PC-9 (cell line): ENCODE measurements at regions not wholly inside any gene's neighbourhood (a gene's known extent, or its start where the extent isn't known, plus 50 kb on each side); places are given as distances from the start of the nearest gene placed in this dataset.
"Not testable (repeated sequence)": the region's sequence is repeated elsewhere in the genome, so short reads cannot be mapped to it uniquely, and the experiment has no call there.

ENCODE experiments used
- EZH2 ChIP-seq: fragments of 200-600 bp; sonication (generic); IDR thresholded peaks from 2 replicates; pipeline ENCODE4 v1.8.0; 2017; ENCODE audit warnings: antibody characterized with exemption, low read depth
- TF ChIP-seq, protein P1 (sequence below): fragments of 200-600 bp; sonication (generic); conservative IDR thresholded peaks from 2 replicates; pipeline ENCODE4 v1.6.1; 2017; ENCODE audit warnings: mixed run types, antibody characterized with exemption, mild to moderate bottlenecking, moderate library complexity

DNA sequence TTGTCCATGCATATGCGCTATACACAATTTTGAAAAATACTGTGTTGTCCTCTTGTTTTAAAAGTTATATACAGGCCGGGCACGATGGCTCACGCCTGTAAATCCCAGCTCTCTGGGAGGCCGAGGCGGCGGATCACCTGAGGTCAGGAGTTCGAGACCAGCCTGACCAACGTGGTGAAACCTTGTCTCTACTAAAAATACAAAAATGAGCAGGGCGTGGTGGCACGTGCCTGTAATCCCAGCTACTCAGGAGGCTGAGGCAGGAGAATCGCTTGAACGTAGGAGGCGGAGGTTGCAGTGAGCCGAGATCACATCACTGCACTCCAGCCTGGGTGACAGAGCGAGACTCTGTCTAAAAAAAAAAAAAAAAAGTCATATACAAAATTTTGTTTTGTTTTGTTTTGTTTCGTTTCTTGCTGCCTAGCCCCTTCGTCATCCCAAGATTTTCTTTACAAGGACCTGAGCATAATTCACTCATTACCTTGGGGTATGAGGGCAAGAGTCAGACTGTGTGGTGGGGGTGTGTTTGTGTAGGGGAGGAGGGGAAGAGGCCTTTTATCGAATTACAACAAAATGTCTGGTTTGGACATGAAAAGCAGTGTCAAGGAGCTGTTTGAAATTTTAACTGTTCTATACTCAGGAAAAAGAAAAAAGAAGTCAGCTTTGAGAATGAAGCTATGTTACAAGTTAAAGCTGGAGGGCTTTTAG is 74.8 kb upstream of the PRSS16 start:
- TF ChIP-seq, protein P1, sequence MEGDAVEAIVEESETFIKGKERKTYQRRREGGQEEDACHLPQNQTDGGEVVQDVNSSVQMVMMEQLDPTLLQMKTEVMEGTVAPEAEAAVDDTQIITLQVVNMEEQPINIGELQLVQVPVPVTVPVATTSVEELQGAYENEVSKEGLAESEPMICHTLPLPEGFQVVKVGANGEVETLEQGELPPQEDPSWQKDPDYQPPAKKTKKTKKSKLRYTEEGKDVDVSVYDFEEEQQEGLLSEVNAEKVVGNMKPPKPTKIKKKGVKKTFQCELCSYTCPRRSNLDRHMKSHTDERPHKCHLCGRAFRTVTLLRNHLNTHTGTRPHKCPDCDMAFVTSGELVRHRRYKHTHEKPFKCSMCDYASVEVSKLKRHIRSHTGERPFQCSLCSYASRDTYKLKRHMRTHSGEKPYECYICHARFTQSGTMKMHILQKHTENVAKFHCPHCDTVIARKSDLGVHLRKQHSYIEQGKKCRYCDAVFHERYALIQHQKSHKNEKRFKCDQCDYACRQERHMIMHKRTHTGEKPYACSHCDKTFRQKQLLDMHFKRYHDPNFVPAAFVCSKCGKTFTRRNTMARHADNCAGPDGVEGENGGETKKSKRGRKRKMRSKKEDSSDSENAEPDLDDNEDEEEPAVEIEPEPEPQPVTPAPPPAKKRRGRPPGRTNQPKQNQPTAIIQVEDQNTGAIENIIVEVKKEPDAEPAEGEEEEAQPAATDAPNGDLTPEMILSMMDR = not testable (repeated sequence)
- TF ChIP-seq EZH2 = not testable (repeated sequence)
